Urothelium cell line (cell line): ENCODE measurements at regions not wholly inside any gene's neighbourhood (a gene's known extent, or its start where the extent isn't known, plus 50 kb on each side); places are given as distances from the start of the nearest gene placed in this dataset.

Source experiments
- DNase-seq: peaks from one replicate; pipeline ENCODE4 v3.0.0; 2011; ENCODE audit warnings: low spot score, mixed read lengths
- FAIRE-seq: peaks from 2 replicates; lab custom pipeline; 2011; peaks lifted over from hg19 to GRCh38; lab: Jason Lieb, UNC

DNA sequence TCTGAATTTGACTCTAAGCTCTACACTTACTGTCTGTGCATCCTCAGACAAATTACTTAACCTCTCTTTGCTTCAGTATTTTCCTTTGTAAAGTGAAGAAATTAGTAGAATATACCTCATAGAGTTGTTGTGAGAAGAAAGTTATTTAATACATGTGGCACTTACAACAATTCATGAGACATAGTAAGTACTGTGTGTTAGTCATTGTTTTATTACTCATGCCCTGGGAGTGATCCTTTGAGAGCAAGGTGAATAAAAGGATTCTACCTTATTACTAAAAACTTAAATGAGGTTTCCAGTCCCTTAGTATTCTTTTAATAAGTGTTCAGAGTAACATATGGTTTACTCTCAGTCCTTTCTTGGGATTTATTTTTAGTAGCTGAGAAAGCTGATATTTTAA lies 233.6 kb upstream of the MAP3K7 start:
- FAIRE-seq: no peak
- no peak for DNase-seq

DNA sequence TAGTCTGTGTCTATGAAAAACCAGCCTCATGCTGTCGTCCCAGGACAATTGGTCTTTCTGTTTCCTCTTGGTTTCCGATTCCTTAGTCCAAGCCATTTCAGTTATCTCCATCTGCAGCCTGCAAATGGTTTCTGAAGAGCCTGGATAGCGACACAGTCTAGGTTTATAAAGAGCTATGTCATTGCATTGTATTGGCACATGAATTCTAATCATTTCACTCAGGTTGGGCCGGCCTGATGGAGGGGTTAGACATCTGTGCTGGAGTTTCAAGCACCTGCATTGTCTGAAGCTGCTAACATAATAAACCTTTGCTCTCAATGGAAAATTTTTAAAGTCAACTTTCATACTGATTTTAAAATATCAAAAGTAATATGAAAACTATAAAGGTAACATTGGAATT lies 232.6 kb upstream of the MAP3K7 start:
- no peak for DNase-seq
- no peak for FAIRE-seq

DNA sequence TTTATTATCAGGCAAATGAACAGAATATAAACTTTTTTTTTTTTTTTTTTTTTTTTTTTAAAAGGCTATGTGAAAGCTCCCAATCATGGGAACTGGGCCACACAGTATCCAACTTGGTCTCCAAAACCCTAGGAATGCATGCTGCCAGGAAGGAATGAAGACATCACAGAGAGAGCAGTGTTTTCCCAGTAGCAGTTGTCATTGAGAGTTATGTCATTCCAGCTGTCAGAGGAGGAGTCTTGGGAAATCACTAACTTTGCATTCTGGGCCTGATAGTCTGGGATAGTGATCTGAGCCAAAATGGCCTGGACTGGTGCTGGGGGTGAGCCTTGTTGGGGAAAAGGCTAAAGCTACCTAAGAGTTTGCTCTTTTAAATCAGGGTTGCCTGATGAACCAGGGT lies 231.3 kb upstream of the MAP3K7 start:
- DNase-seq (no peak), FAIRE-seq (no peak)

DNA sequence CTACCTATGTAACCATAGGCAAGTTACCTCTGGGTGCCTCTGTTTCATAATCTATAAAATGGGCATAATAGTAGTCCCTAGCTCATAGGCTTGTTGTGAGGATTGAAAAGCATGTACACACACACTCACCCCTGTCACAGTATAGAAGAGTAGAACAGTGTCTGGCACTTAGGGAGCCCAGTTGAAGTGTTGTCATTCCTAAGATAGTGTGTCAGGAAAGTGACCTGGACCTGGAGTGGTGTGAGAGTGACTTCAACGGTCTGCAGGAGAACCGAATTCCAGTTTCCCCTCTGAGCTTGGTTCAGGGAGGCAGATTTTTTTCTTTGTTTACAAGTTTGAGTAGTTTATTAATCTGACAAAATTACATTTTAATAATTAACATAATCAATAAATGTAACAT lies 229.9 kb upstream of the MAP3K7 start:
- FAIRE-seq (no peak), DNase-seq (no peak)

DNA sequence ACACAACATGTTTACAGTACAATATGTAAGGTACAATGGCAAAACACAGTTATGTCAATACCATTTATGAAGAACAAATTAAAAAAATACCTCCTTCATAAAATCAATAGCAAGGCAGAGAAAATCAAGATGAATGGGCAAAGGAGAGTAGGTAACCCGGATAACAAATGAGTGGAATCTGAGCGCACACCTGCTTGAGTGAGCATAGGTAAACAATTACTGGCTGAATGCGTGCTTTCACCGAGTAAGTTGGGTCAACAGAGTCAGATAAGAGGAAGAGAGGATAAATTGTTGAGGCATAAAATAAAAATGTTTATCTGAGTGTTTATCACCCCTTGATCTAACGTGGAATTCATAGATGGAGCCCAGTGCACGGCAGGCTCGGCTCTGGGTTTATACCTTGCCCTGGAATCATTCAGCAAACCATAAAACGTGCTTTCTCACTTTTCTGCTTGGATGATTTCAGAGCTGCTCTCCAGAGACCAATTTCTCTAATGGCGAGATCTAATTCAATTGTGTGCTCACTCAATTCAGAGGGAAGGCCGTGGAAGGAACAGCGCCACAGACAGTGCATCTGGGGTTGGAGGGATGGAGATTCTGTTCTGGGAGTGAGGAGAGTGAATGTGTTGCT lies 224.8 kb upstream of the MAP3K7 start:
- FAIRE-seq: no peak
- no peak for DNase-seq

DNA sequence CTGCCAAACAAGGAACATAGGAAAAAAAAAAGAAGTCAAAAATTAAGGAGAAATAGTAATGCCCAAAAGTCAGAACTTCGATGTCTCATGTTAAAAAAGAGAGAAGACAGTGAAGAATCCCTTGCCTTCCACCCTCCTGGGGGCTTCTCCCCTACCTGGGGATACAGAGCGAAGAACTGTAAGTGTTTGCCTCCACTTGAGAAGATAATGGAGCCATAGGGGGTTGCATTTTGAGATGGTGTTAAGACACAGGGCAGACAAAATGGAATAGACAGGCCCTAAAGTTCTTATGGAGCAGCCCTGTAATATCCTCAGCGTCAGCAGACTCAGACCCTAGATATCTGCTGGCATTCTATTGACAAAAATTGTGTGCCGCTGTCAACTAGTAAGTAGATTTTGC lies 222.2 kb upstream of the MAP3K7 start:
- DNase-seq (no peak), FAIRE-seq (no peak)

DNA sequence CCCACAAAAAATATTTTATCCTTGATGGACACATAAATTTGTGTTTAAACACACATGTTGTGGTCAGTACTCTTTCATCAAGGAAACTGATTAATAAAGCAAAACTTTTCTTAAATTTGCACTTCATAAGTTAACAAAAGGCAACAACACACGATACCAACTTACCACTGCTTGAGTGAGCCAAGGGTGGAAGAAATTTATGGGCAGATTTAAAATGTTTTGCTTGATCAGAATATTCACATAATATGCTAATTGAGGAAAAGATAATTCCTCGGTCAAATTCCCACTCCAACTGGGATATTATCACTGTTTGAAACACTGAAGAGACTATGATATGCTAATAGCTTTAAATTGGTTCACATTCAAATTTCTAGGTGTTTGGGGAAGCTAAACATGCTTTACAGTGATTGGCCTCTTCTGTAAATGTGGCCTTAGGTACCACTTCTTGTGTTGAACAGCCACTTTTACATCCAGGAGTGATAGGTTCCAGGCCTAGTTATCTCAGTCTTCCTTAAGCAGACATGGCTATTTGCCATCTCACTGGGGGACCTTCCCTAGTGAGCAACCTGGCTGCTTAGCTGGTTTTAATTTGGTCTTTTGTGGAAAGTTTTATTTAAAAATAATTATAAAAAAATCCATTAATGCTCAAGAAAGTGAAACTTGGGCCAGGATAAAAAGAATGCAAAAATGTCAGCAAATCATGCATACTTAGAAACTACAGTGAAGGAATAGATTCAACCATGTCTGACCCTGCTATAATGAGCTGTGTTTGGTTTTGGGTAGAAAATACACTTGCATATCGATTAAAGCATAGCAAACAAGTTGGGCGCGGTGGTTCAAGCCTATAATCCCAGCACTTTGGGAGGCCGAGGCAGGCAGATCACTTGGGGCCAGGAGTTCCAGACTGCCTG lies 221.2 kb upstream of the MAP3K7 start:
- DNase-seq (no peak), FAIRE-seq (no peak)

DNA sequence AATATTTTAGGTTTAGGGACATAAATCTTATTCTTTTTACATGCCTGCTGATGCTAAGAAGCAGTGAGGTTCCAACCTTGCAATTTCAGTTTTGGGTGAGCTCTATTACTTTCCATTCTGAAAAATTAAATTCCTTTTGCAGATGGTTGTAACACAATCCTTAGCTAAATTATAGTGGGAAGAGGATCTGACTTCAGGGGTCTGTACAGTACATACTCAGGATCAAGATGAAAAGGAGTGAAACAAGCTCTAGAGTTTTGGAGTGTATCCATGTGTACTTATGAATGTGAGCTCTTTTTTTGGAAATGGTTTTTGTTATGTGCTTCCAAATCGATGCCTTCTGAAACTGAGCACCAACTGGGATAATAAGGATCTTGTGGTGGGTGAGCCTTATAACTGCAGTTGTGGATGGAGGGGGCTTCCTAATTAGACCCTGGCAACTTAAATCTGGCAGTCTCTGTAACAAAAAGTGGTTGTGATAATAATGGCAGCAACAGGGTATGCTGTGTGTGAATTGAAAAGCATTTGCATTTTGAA lies 218.8 kb upstream of the MAP3K7 start:
- FAIRE-seq (no peak), DNase-seq (no peak)

DNA sequence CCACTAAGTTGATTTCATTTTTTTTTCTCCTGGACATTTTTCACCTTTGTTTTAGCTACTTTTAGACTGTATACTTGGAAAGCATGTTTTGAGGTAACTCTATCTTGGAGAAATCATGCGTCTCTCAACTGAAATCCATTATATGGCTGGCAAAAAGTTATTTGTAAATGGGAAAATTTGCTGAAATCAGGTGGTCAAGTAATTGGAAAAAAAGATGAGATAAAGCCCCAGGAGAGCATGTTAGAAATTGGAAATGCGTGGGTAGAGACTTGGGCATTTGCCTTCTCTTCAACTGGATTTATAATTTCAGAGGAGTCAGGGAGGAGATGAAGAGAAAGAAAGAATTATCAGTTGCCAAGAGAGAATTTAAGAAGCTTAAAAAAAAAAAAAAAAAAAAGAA lies 217.1 kb upstream of the MAP3K7 start:
- no peak for FAIRE-seq
- DNase-seq: no peak

DNA sequence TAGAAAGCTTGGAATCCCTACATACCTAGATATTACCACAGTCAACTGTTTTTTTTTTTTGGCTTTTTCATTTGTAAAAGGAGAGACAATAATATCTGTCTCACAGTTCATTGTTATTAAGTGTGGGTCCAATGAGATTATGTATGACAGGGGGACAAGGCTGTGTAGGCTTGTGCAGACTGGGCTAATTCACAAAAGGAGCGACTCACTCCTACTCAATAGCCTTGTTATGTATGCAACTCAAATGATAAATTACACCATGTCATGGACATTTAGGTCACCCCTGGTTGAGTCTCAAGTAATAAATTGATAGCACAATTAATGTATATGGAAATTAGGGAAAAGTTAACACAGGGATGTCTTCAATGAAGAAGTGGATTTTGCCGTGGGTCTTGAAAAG lies 208.2 kb upstream of the MAP3K7 start:
- no peak for FAIRE-seq

DNA sequence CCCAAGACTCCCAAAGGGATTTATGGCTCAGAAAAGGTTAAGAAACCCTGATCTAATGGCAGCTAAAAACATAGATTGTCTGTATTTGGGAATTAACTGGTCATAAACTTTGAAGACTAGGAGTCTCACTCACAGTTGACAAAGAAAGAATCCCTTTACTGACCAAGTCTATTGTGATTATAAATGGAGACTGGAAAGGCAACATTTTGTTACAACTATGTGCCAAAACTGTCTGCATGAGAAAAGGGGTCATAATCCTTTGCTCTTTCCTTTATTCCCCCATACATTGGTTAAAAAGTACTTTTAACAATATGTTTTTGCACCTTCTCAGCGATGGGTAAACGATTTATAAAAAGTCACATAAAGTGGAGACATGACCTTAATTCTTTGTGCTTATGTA lies 206.9 kb upstream of the MAP3K7 start:
- DNase-seq (no peak), FAIRE-seq (no peak)

More for the DNA sequence above, 208.2 kb upstream of the MAP3K7 start:
- DNase-seq: no peak

DNA sequence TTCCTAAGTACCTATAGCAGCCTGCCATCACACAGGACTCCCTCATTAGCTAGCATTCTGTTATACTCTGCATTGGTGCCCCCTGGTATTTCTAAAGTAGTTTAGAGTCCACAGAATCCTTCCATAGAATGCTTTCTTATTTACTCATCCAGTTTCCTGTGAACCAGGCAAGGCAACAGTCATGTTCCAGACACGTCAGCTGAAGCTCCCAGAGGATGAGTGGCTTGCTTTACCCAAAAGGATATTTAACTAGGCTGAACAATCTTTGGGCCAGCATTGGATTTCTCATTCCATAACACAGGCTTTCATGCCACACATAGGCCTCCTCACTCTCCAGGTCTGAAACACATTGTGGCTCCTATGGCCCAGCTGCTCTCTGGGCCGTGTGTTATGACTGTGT lies 203.8 kb upstream of the MAP3K7 start:
- FAIRE-seq: no peak

DNA sequence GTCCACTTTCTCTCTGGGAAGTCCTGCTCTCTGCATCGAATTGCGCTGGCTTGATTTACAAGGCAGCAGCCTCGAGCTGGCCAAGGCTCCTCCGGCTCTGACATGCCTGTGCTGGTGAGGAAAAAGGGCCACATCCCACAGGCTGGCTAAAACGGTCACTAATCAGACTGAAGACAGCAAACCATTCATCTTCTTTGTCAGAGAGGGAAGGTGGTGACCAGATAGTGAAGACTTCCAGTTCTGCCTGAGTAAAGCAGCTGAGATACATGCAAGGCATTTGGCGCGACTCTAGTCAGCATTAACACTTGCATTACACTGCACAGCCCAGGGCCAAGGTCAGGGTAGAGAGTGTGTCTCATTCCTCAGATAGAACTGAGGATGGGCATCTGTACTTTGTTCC lies 203.2 kb upstream of the MAP3K7 start:
- FAIRE-seq (no peak), DNase-seq (no peak)

More for the DNA sequence above, 203.8 kb upstream of the MAP3K7 start:
- no peak for DNase-seq

DNA sequence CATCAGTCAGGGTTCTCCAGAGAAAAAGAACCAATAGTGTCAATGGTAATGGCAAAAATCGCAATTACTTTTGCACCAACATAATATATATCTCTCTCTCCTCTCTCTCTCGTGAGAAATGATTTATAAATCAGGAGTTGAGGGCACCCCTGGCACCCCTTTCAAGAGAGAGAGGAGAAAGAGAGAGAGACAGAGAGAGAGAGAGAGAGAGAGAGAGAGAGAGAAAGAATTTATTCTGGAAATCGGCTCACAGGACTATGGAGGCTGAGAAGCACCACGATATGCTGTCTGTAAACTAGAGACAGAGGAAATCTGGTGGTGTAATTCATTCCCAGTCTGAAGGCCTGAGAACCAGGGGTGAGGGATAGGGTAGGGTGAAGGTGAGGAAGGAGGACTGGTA lies 201.9 kb upstream of the MAP3K7 start:
- no peak for FAIRE-seq
- no peak for DNase-seq

DNA sequence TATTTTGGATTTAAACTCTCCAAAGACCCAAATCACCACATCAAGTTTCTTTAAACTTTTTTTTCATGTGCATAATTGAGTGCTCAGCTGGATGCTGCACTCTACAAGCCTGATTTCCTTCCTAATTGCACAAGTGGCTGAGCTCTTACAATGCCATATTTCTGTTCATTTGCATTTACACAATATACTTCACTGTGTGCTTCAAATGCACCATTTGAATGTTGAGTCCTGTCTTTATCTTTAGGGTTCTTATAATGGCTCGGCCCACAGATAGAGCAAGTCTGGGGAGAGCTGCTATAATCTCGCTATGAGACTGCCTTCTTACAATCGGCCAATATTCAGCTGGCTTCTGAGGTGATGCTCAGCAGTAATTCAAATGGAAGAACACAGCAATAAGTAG lies 200.6 kb upstream of the MAP3K7 start:
- FAIRE-seq: no peak

DNA sequence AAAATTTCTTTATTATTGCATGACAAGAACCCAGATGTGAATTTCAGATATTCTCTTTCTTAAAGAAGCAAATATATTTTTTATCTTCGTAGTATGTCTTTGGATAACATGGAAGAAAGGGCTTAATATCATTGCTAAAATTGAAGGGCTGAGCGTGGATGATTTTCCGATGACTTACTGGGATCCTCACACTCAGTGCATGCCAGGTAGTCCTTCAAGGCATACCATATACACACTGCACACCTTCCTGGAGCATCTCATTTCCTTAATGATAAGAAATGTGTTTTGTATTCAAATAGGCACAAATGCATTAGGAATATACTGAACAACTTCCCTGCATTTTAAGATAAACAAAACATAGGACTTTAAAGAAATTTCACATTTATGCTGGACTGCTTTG lies 193.9 kb upstream of the MAP3K7 start:
- no peak for FAIRE-seq
- DNase-seq: no peak

More for the DNA sequence above, 200.6 kb upstream of the MAP3K7 start:
- DNase-seq: no peak

DNA sequence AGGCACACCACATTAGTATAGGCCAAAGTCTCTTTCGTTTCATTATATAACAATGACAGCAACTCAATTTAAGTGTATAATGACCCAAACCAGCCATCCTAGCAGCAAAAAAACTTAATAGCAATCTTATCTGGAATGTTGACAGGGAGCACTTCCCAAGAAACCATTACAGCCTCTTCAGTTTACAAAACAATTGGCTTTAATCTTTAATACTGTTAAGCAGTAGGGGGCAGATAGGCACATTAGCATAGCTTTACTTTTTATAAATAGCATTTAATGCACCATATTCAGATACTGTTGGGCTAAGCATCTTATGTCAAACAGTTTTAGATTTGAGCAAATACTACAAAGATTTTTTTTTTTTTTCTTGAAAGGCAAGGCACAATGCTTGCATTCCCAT lies 193.3 kb upstream of the MAP3K7 start:
- DNase-seq (no peak), FAIRE-seq (no peak)

DNA sequence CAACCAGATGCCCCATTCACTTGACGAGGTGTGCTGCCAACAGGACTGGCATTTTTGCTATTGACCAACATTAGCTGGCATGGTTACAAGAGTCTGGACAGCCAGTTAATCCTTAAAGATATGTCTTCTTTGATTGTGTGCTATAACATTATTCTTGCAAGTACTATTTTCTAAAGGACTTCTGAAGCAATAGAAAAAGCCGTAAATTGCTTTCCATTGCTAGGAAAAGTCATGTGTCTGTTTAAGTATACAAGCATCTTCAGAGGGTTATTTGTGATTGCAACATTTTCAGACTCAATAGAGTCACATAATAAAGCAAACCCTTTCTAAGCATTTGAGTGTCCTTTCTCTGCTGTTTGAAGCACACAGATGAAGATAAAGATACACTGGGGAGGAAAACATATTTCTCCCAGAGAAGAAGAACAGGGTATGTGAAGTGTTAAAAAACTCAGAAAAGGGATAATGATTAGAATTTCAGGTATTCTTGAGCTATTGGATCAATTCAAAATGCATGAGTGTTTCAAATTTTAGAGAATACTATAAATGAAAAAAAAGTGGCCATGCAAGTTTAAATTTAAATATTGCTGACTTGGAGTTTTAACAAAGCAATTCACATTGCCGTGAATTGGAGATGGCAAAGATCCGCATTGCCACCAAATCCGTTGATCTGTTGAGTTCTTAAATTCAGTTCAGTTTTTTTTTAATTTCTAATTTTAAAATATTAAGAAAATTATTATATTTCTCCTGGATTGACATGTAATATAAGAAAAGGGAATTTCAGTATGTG lies 191.7 kb upstream of the MAP3K7 start:
- FAIRE-seq (no peak), DNase-seq (no peak)

DNA sequence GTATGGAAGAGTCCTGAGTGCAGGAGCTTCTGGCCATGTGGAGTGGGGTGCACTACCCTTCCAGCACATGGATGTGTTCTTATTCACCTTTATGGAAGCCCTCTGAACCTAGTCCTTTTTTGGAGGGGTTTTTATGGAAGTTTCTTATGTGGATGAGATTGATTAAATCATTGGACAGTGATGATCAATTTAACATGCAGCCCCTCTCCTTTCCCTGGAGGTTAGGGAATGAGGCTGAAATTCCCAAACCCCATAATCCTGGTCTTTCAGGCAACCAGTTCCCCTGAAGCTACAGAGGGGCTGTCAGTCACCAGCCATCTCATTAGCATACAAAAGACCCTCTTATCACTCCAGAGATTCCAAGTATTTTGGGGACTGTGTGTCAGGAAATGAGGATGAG lies 183.9 kb upstream of the MAP3K7 start:
- FAIRE-seq (no peak), DNase-seq (no peak)

DNA sequence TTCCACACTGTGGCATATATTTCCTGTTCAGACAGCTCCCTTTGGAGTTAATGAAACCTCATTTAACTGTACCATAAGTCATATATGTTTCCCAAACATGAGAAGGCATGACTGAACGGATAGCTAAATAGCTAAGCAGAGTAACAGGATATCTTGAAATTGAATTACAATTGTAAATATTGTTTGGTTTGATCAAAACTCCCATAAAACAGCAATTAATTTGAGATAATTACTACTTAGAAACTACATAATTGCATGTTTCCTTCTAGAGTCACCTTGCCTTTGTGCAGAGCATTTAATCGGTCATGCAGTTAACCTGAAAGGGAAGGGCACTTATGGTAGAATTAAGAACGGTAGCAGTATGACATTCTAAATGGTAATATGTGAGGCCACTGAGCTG lies 179.0 kb upstream of the MAP3K7 start:
- no peak for FAIRE-seq
- no peak for DNase-seq

DNA sequence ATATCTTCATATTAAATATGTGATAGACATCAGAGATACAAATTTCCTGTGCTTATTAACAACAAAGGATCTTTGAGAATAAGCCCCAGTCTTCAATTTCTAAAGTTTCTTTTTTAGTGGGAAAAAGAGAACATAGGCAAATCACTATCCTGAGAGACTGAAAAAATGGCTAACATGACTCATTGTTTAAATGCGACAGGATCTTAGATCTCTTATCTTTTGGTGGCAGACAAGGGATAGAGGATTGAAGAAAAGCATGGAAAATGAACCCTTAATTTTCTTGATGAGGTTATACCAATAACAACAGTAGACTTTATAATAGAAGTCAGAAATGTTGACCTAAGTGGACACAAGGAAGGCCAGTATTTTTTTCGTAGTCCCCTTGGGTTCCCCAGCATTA lies 178.6 kb upstream of the MAP3K7 start:
- FAIRE-seq: no peak
- DNase-seq: no peak
